HG03469 (cell line): ENCODE measurements at regions not wholly inside any gene's neighbourhood (a gene's known extent, or its start where the extent isn't known, plus 50 kb on each side); places are given as distances from the start of the nearest gene placed in this dataset.
A peak's percentile ranks its signal among the peaks of the same experiment; 100 is the strongest.
"Not testable (repeated sequence)": the region's sequence is repeated elsewhere in the genome, so short reads cannot be mapped to it uniquely, and the experiment has no call there.

ENCODE experiments used
- ATAC-seq: cut with Tn5 transposase; IDR thresholded peaks from one replicate; pipeline ENCODE4 v1.9.1; 2021; ENCODE audit warnings: mild to moderate bottlenecking, moderate library complexity, moderate number of reproducible peaks; ENCODE audit not compliant: unreplicated experiment

GRCh38 chr15:53218666-53219580, 428.8 kb upstream of the ONECUT1 start:
- ATAC-seq, result no peak

- ATAC-seq, result no peak
These were observed 425.9 kb upstream of the ONECUT1 start for GRCh38 chr15:53216036-53216435.

- no peak for ATAC-seq
These were observed 423.2 kb upstream of the ONECUT1 start for GRCh38 chr15:53213336-53213735.

- ATAC-seq, result no peak
These were observed 422.6 kb upstream of the ONECUT1 start for GRCh38 chr15:53212785-53213184.

- ATAC-seq, result no peak
These were observed 420.5 kb upstream of the ONECUT1 start for GRCh38 chr15:53210653-53211052.

- no peak for ATAC-seq
These were observed 419.4 kb upstream of the ONECUT1 start for GRCh38 chr15:53209396-53210042.

- no peak for ATAC-seq
These were observed 418.6 kb upstream of the ONECUT1 start for GRCh38 chr15:53208751-53209150.

GRCh38 chr15:53203454-53203853, 413.3 kb upstream of the ONECUT1 start:
- ATAC-seq, result no peak

- ATAC-seq, result no peak
These were observed 412.7 kb upstream of the ONECUT1 start for GRCh38 chr15:53202876-53203275.

GRCh38 chr15:53197426-53197839, 407.3 kb upstream of the ONECUT1 start:
- peak; percentile 76 for ATAC-seq

GRCh38 chr15:53196788-53197187, 406.7 kb upstream of the ONECUT1 start:
- ATAC-seq, result no peak

- ATAC-seq, result no peak
These were observed 406.1 kb upstream of the ONECUT1 start for GRCh38 chr15:53196242-53196641.

- ATAC-seq, result no peak
These were observed 403.0 kb upstream of the ONECUT1 start for GRCh38 chr15:53193149-53193548.

- no peak for ATAC-seq
These were observed 399.7 kb upstream of the ONECUT1 start for GRCh38 chr15:53189860-53190259.

- ATAC-seq, result not testable (repeated sequence)
These were observed 393.3 kb upstream of the ONECUT1 start for GRCh38 chr15:53183449-53183848.

GRCh38 chr15:53171571-53171970, 381.4 kb upstream of the ONECUT1 start:
- ATAC-seq, result no peak

- no peak for ATAC-seq
These were observed 376.6 kb upstream of the ONECUT1 start for GRCh38 chr15:53166684-53167201.

- no peak for ATAC-seq
These were observed 376.0 kb upstream of the ONECUT1 start for GRCh38 chr15:53165988-53166683.

GRCh38 chr15:53160092-53160704, 370.1 kb upstream of the ONECUT1 start:
- ATAC-seq, result no peak

GRCh38 chr15:53159458-53159857, 369.3 kb upstream of the ONECUT1 start:
- no peak for ATAC-seq

- ATAC-seq, result no peak
These were observed 368.9 kb upstream of the ONECUT1 start for GRCh38 chr15:53158995-53159394.
